H1 (cell line): ENCODE measurements at regions not wholly inside any gene's neighbourhood (a gene's known extent, or its start where the extent isn't known, plus 50 kb on each side); places are given as distances from the start of the nearest gene placed in this dataset.

ENCODE experiments used
- CTBP2 ChIP-seq: IDR thresholded peaks from 2 replicates; pipeline ENCODE4 v1.7.0; 2011; ENCODE audit warnings: borderline replicate concordance, mild to moderate bottlenecking, moderate library complexity, mixed read lengths, low read length; ENCODE audit not compliant: insufficient read depth, insufficient read length
- GABPA ChIP-seq: IDR thresholded peaks from 2 replicates; pipeline ENCODE4 v1.6.1; 2011; ENCODE audit warnings: mild to moderate bottlenecking, low read length, moderate library complexity, borderline replicate concordance; ENCODE audit not compliant: insufficient read depth
- RNF2 ChIP-seq: fragments of 200-900, 300-1000 bp; sonication (generic); IDR thresholded peaks from 2 replicates; pipeline ENCODE4 v1.7.1; 2016; ENCODE audit warnings: borderline replicate concordance, low read depth, mild to moderate bottlenecking, antibody characterized with exemption, low read length; ENCODE audit not compliant: poor library complexity, severe bottlenecking; ENCODE audit errors: missing control alignments

- TF ChIP-seq RNF2 = no peak
- TF ChIP-seq GABPA = no peak
- TF ChIP-seq CTBP2 = no peak
These were observed 84.0 kb upstream of the ELMO1 start (continued) for GRCh38 chr7:37532636-37533035.
